ENCODE measurements at regions not wholly inside any gene's neighbourhood (a gene's known extent, or its start where the extent isn't known, plus 50 kb on each side); places are given as distances from the start of the nearest gene placed in this dataset.

DNA sequence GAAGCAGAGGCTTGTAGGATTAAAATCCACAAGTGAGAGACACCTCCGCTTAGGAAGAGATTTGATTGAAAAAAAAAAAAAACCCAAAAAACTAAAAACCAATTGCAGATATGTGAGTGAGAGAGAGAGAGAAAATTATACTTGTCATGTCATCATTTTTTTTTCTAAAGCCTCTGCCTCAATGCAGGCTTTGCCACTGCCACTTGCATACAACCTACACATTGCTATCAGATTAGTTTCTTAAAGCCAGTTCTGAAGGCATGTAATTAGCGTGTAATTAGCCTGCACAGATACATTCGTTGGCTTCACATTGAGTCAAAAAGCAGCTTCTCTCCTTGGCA lies 86.1 kb upstream of the MTPN start:
- TF ChIP-seq POLR2A (IDR thresholded peaks at IDR 0.05) = no peak
- TF ChIP-seq, protein P1, sequence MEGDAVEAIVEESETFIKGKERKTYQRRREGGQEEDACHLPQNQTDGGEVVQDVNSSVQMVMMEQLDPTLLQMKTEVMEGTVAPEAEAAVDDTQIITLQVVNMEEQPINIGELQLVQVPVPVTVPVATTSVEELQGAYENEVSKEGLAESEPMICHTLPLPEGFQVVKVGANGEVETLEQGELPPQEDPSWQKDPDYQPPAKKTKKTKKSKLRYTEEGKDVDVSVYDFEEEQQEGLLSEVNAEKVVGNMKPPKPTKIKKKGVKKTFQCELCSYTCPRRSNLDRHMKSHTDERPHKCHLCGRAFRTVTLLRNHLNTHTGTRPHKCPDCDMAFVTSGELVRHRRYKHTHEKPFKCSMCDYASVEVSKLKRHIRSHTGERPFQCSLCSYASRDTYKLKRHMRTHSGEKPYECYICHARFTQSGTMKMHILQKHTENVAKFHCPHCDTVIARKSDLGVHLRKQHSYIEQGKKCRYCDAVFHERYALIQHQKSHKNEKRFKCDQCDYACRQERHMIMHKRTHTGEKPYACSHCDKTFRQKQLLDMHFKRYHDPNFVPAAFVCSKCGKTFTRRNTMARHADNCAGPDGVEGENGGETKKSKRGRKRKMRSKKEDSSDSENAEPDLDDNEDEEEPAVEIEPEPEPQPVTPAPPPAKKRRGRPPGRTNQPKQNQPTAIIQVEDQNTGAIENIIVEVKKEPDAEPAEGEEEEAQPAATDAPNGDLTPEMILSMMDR (IDR thresholded peaks at IDR 0.05) = no peak
- WGBS (ENCODE audit: insufficient coverage, low coverage, low lambda C conversion rate, missing lambda C conversion rate) = 47% methylated on average over 3 of the region's 3 CpGs
- no peaks in the 10 kb centered on the region for H3K36me3 ChIP-seq

DNA sequence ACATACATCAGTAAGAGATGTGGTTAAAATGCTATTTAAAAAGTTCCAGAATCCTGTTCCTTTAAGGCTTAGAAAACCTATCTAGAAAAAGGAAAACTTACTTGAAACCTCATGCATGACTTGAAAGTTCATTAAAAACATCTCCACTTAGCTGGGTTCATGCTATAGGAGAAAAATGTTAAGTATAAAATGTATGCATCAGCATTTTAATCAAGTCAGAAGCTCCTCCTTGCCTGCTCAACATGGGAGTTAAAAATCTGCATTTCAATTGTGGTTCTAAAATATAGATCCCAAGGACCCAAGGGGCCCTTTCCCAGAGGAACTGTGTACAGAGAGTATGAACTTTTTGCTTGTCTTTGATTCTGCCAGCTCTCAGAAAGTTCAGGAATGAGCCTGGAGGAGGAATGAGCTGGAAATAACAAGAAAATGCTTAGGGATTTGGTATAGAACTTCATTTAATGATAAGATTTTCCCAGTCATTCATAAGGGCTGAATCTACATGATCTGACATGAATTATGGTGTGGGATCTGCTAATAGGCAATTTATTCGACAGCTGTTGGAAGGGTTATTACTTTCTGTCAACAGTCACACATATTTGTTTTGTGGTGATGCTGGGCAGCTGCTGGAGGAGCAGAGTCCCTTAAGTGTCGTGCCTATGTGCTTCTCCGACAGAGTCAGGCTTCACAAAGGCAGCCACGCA lies 85.6 kb upstream of the MTPN start:
- intact Hi-C loops (cut with DNase I) = no loop called here
- Histone ChIP-seq H3K9me3 (no peaks in the 10 kb centered on the region), H3K27ac (no peak overlapping the region), H3K4me1 (no peaks in the 10 kb centered on the region), H3K27me3 (no peaks in the 10 kb centered on the region), H3K4me3 (no peak overlapping the region), H3K36me3 (no peaks in the 10 kb centered on the region)
- 24% methylated on average over 4 of the region's 4 CpGs for WGBS (ENCODE audit: insufficient coverage, low coverage, low lambda C conversion rate, missing lambda C conversion rate)
- no peak for ATAC-seq
- TF ChIP-seq, protein P1 (IDR thresholded peaks at IDR 0.05) = no peak
- TF ChIP-seq POLR2A (IDR thresholded peaks at IDR 0.05) = no peak
- no peak for DNase-seq

More for the DNA sequence above, 86.1 kb upstream of the MTPN start:
- ATAC-seq = no peak
- H3K9me3 ChIP-seq = no peaks in the 10 kb centered on the region
- intact Hi-C loops (cut with DNase I) = no loop called here
- H3K4me1 ChIP-seq = no peaks in the 10 kb centered on the region
- no peak overlapping the region for H3K27ac ChIP-seq
- DNase-seq = no peak
- no peak overlapping the region for H3K4me3 ChIP-seq
- no peaks in the 10 kb centered on the region for H3K27me3 ChIP-seq

DNA sequence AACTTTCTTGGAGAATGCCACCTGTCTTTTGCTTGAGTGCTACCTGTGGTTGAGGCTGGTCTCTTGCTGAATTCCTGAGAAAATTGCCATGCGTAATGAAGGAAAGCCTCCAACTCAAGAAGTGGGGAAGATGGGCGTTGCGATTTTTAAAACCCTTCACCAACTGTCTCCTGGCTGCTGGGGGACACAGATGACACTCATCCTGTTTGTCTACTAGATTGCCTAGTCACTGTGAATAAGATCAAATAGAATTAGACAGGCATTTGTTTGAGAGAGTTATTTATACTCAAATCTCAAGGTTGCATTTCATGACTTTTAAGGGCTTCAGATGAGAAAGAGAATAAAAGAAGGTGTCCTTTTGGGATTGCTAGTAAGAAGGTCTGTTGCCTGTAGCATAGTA lies 84.3 kb upstream of the MTPN start:
- ATAC-seq = no peak
- 64% methylated on average over 3 of the region's 3 CpGs for WGBS (ENCODE audit: insufficient coverage, low coverage, low lambda C conversion rate, missing lambda C conversion rate)
- no peak for DNase-seq
- Histone ChIP-seq H3K27ac (no peak overlapping the region), H3K9me3 (no peaks in the 10 kb centered on the region), H3K27me3 (no peaks in the 10 kb centered on the region), H3K36me3 (no peaks in the 10 kb centered on the region), H3K4me3 (no peak overlapping the region), H3K4me1 (no peaks in the 10 kb centered on the region)
- no peak for TF ChIP-seq POLR2A (IDR thresholded peaks at IDR 0.05)
- TF ChIP-seq, protein P1 (IDR thresholded peaks at IDR 0.05) = no peak
- intact Hi-C loops (cut with DNase I) = no loop called here

DNA sequence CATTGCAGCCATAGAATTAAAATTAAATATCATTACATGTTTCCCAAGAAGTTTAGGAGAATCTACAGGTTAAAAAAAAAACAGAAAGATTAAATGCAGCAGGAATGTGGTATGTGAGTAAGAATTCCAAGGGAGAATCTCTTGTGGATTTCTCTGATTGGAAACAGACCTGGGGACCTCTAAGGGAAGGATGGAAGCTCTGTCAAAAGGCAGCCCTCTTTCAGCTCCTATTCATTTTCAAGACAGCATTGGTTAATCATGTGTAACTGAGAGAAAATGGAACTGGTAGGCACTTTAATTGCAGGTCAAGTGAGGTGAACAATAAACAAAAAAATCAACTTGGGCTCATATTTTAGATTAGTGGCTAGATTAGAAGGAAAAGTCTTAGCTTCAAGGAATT lies 81.4 kb upstream of the MTPN start:
- Histone ChIP-seq H3K9me3 (no peaks in the 10 kb centered on the region), H3K4me1 (no peaks in the 10 kb centered on the region), H3K4me3 (no peak overlapping the region), H3K27ac (no peak overlapping the region), H3K27me3 (no peaks in the 10 kb centered on the region), H3K36me3 (no peaks in the 10 kb centered on the region)
- DNase-seq = no peak
- intact Hi-C loops (cut with DNase I) = no loop called here
- no peak for ATAC-seq
- TF ChIP-seq, protein P1 (IDR thresholded peaks at IDR 0.05) = no peak
- no peak for TF ChIP-seq POLR2A (IDR thresholded peaks at IDR 0.05)

DNA sequence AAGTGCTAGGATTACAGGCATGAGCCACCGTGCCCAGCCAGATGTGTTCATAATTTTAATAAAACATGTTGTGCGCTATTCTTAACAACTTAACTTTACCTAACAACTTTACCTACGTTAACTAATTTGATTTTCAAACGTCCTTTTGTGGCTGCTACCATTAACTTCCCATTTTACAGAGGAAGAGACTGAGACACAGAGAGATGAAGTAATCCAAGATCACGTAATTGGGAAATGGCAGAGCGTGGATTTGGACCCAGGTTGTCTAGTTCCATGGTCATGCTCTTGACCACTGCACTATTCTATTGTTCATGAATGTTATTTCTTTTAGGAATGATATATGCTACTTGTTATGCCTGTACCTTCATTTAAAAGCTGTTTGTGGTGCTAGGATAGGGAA lies 80.3 kb upstream of the MTPN start:
- intact Hi-C loops (cut with DNase I) = no loop called here
- ATAC-seq = no peak

More for the DNA sequence above, 80.3 kb upstream of the MTPN start:
- WGBS (ENCODE audit: insufficient coverage, low coverage, low lambda C conversion rate, missing lambda C conversion rate) = 40% methylated on average over 6 of the region's 6 CpGs
- Histone ChIP-seq H3K4me1 (no peaks in the 10 kb centered on the region), H3K9me3 (no peaks in the 10 kb centered on the region), H3K27me3 (no peaks in the 10 kb centered on the region), H3K27ac (no peak overlapping the region), H3K4me3 (no peak overlapping the region), H3K36me3 (no peaks in the 10 kb centered on the region)
- TF ChIP-seq, protein P1 (IDR thresholded peaks at IDR 0.05) = no peak
- no peak for TF ChIP-seq POLR2A (IDR thresholded peaks at IDR 0.05)
- no peak for DNase-seq
